Stimulated activated effector memory CD8-positive, alpha-beta T cell treated with anti-CD3 and anti-CD28 coated beads, Interleukin-12 subunit alpha, Interleukin-12 subunit beta, amount 100 ng/mL, for 72 hours (primary cell): ENCODE measurements at regions not wholly inside any gene's neighbourhood (a gene's known extent, or its start where the extent isn't known, plus 50 kb on each side); places are given as distances from the start of the nearest gene placed in this dataset.
A peak's percentile ranks its signal among the peaks of the same experiment; 100 is the strongest.
"Not testable (repeated sequence)": the region's sequence is repeated elsewhere in the genome, so short reads cannot be mapped to it uniquely, and the experiment has no call there.

Source experiments
- ATAC-seq: fragments of 150-1000 bp; cut with Tn5 transposase; 2 replicates; pipeline ENCODE4 v1.10.0; 2021
- DNase-seq, 2 donors: peaks; one replicate each; pipeline ENCODE4 v3.0.0; 2021 to 2022; ENCODE audit warnings: low spot score in 2 of 2
- H3K27ac Mint-ChIP-seq: one replicate; pipeline ENCODE4 v1.8.0; 2022; ENCODE audit warnings: mild to moderate bottlenecking, mixed read lengths
- H3K36me3 Mint-ChIP-seq: one replicate; pipeline ENCODE4 v1.8.0; 2022; ENCODE audit warnings: mild to moderate bottlenecking, mixed read lengths
- H3K4me1 Mint-ChIP-seq: one replicate; pipeline ENCODE4 v1.8.0; 2022; ENCODE audit warnings: mixed read lengths
- H3K4me3 Mint-ChIP-seq: one replicate; pipeline ENCODE4 v1.8.0; 2022; ENCODE audit warnings: mild to moderate bottlenecking, mixed read lengths
- H3K9me3 Mint-ChIP-seq: one replicate; pipeline ENCODE4 v1.8.0; 2022; ENCODE audit warnings: mixed read lengths

DNA sequence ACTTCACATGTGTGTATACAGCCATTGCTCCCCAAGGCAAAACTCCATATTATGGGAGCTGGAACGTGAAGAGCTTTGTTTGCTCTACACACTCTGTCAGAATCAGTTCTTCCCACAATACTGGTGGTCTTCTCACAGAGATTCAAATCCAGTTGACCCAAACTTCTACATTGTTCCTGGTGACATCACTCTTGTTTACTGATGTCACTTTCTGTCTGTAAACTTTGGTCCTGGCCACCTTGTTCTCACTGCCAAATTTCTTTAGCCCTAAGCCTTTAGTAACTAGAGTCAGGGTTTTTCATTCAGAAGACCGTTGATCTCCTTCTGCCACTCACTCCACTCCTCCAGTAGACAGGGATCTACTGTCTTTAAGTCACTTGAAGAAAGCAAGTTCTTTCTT, 386.0 kb upstream of the ZEB2 start:
- DNase-seq, result no peak
- peaks cover 4% of the 10 kb centered on the region for H3K9me3 Mint-ChIP-seq
- H3K36me3 Mint-ChIP-seq, result no peaks in the 10 kb centered on the region
- no peak overlapping the region for H3K27ac Mint-ChIP-seq
- no peaks in the 10 kb centered on the region for H3K4me1 Mint-ChIP-seq
- H3K4me3 Mint-ChIP-seq, result no peak overlapping the region
- ATAC-seq, result no peak

DNA sequence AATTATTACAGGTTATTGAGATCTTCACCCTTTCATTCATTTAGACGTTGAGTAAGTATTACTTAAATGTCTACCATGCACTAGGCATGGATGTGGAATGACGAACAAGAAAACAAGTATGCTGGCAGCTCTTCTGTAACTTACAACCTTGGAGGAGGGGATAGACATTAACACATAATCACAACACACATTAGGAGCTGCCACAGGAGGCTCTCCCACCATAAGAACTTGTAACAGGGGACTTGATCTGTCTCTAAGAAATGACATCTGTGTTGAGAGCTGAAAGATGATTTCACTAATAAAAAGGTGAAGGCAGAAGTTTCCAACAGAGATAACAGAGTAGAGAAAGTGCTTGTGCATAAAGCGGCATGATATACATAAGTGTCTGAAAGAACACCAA, 384.7 kb upstream of the ZEB2 start:
- ATAC-seq (no peak), DNase-seq (no peak)
- Mint-ChIP-seq H3K4me3 (no peak overlapping the region), H3K4me1 (no peaks in the 10 kb centered on the region), H3K27ac (no peak overlapping the region), H3K36me3 (no peaks in the 10 kb centered on the region), H3K9me3 (peaks cover 4% of the 10 kb centered on the region)

GRCh38 chr2:144903045-144903444, 383.1 kb upstream of the ZEB2 start:
- H3K4me3 Mint-ChIP-seq, H3K27ac Mint-ChIP-seq, ATAC-seq: not testable (repeated sequence)

GRCh38 chr2:144901386-144901785, 381.5 kb upstream of the ZEB2 start:
- not testable (repeated sequence) for H3K36me3 Mint-ChIP-seq

More at GRCh38 chr2:144903045-144903444, 383.1 kb upstream of the ZEB2 start:
- not testable (repeated sequence) for H3K4me1 Mint-ChIP-seq, H3K36me3 Mint-ChIP-seq, H3K9me3 Mint-ChIP-seq, DNase-seq

GRCh38 chr2:144896341-144896740, 376.4 kb upstream of the ZEB2 start:
- ATAC-seq, result no peak

More at GRCh38 chr2:144901386-144901785, 381.5 kb upstream of the ZEB2 start:
- H3K27ac Mint-ChIP-seq, H3K4me3 Mint-ChIP-seq, DNase-seq, H3K4me1 Mint-ChIP-seq, H3K9me3 Mint-ChIP-seq, ATAC-seq: not testable (repeated sequence)

DNA sequence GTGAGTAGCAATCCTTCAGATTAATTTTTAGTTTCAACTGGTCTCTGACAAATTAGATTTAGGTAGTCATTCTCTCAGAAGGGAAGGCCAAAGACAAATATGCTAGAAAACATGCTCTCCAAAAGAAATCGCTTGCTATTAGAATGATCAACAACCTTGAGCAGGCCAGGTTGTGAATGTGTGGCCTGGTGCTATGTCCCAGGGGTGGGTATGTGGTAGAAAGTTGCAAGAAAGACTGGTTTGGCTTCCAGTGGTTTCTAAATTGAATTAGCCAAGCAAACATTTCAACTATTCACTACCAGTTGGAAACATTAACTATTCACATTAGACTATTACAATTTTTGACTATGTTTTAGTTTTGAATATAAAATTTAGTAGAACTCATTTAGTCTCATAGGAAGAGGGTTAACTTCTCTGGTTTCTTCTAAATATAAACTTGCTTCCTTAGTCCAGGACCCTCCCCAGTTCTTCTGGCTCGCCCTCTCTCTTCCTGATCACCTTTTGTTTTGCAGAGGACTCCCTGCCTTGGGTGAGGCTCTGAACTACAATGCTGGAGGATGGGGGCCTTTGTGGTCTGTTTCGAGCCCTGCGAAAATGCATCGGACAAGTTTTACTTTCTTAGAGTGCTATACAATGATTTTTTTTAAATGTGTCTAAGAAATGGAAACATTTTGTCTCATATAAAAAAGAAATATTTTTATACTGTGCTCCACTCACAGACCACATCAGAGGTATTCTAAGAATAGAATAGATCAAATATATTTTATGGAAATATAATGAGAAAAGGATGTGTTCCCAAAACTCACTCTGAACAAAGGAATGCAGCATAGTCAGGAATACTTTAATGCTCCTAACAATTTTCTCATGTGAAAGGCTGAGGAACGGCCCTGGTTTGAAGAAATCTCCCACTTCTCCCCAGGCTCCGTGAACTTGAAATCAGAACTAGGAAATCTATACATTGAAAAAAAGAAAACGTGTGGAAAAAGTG, 375.0 kb upstream of the ZEB2 start:
- no peaks in the 10 kb centered on the region for H3K9me3 Mint-ChIP-seq
- H3K27ac Mint-ChIP-seq, result no peak overlapping the region
- DNase-seq, result no peak
- H3K4me3 Mint-ChIP-seq, result no peak overlapping the region
- H3K4me1 Mint-ChIP-seq, result peaks cover 2% of the 10 kb centered on the region
- ATAC-seq, result no peak
- H3K36me3 Mint-ChIP-seq, result no peaks in the 10 kb centered on the region

More at GRCh38 chr2:144896341-144896740, 376.4 kb upstream of the ZEB2 start:
- Mint-ChIP-seq H3K4me1 (no peaks in the 10 kb centered on the region), H3K27ac (no peak overlapping the region), H3K36me3 (no peaks in the 10 kb centered on the region), H3K4me3 (no peak overlapping the region), H3K9me3 (no peaks in the 10 kb centered on the region)
- no peak for DNase-seq

DNA sequence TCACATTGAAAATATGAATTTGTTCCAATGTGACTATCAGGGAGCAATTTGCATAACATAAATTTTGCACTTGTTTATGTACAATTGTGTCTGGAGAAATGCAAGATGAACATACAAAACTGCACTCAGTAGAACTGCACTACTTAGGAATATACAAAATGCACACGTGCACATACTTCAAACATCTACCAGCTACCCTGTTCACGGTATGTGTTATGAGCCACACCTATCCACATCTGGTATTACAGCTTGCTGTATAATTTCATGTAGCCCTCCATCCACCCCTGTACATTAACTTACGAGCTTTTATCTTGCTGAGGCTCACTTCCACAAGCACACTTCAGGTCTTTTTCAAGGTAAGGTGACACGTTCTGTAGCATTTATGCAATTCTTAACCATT, 373.5 kb upstream of the ZEB2 start:
- no peak for DNase-seq
- no peaks in the 10 kb centered on the region for H3K9me3 Mint-ChIP-seq
- H3K4me3 Mint-ChIP-seq, result no peak overlapping the region
- no peak for ATAC-seq
- H3K36me3 Mint-ChIP-seq, result no peaks in the 10 kb centered on the region
- peaks cover 8% of the 10 kb centered on the region for H3K4me1 Mint-ChIP-seq
- no peak overlapping the region for H3K27ac Mint-ChIP-seq

- H3K4me1 Mint-ChIP-seq, result peaks cover 8% of the 10 kb centered on the region
- no peak for DNase-seq
- no peaks in the 10 kb centered on the region for H3K9me3 Mint-ChIP-seq
Observed at GRCh38 chr2:144890828-144891227, 370.9 kb upstream of the ZEB2 start.

DNA sequence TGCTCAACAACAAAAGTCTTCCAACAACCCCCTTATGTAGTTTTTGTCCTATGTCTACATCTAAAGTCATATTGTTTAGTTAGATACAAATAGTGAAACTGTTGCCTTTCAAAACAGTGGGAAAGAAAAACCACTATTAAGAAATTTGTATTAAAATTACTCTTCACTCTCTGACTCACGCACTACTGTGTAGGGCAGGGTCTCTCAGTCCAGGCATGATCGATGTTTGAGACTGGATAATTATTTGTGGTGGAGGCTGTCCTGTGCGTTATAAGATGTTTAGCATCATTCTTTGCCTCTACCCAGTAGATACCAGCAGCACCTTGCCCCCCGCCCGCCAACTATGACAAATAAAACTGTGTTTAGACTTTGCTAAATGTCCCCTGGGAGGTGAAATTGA, 369.4 kb upstream of the ZEB2 start:
- no peaks in the 10 kb centered on the region for H3K9me3 Mint-ChIP-seq
- DNase-seq, result no peak
- H3K4me3 Mint-ChIP-seq, result no peak overlapping the region
- no peak overlapping the region for H3K27ac Mint-ChIP-seq
- H3K4me1 Mint-ChIP-seq, result peaks cover 8% of the 10 kb centered on the region
- no peaks in the 10 kb centered on the region for H3K36me3 Mint-ChIP-seq
- ATAC-seq, result peak; percentile 40

More at GRCh38 chr2:144890828-144891227, 370.9 kb upstream of the ZEB2 start:
- ATAC-seq, result no peak
- no peak overlapping the region for H3K27ac Mint-ChIP-seq
- no peaks in the 10 kb centered on the region for H3K36me3 Mint-ChIP-seq
- H3K4me3 Mint-ChIP-seq, result no peak overlapping the region

DNA sequence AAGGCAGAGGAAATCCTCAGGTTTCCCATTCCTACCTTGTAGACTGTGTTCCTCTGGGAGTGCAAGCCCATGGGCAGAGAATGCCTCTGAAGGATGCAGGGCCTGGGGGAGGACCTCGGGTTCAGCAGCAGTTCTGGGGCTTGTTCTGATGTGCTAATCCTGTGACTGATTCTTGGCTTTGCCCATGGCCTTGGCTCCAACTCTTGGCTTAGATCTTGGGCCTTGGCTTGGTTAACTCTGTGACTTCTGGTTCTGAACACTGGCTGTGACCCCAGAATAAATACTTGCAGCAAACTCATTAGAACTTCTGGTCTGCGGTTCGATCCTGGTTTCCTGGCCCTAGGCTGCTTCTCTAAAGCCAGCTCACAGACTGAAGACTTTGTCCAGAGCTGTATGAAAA, 366.9 kb upstream of the ZEB2 start:
- no peaks in the 10 kb centered on the region for H3K9me3 Mint-ChIP-seq
- H3K4me3 Mint-ChIP-seq, result no peak overlapping the region
- H3K4me1 Mint-ChIP-seq, result peaks cover 8% of the 10 kb centered on the region
- no peak overlapping the region for H3K27ac Mint-ChIP-seq
- DNase-seq (no peak), ATAC-seq (no peak)
- H3K36me3 Mint-ChIP-seq, result no peaks in the 10 kb centered on the region

DNA sequence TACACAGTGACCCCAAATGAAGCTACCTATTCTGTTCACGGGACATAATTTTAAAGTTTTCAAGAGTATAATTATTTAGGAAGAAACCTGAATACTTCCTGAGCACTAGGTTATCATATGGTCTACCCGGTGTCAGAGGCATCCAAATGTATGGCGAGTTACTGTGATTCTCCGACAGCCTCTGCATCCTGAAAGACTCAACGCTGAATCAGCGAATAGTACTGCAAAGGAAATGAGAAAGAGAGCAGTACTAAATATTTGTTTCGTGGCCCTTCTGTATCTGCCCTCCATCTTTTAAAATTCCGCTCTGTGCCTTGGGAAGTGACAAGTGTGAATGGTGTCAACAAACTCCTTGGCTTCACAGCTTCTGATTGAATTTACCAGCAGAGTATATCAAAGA, 358.0 kb upstream of the ZEB2 start:
- Mint-ChIP-seq H3K36me3 (no peaks in the 10 kb centered on the region), H3K4me1 (no peaks in the 10 kb centered on the region), H3K4me3 (no peak overlapping the region), H3K27ac (no peak overlapping the region), H3K9me3 (peaks cover 3% of the 10 kb centered on the region)
- ATAC-seq, result no peak
- DNase-seq, result no peak

DNA sequence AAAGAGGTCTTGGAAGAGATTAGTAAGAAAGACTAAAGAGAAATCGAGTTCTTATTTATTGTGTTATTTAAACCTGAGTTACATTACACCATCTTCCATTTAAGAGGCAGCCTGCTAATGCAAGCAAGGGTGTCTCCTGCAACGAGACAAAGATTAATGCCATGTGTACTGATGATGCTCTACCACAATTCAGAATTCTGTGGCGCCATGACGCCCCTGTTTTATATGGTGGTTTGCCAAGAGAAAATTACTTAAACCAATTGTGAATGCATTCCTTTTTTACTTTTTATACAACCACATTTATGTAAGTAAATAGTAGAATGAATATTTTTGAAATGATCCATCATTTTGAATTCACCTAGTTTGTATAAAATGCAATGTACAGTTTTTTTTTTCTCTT, 356.1 kb upstream of the ZEB2 start:
- H3K36me3 Mint-ChIP-seq, result no peaks in the 10 kb centered on the region

DNA sequence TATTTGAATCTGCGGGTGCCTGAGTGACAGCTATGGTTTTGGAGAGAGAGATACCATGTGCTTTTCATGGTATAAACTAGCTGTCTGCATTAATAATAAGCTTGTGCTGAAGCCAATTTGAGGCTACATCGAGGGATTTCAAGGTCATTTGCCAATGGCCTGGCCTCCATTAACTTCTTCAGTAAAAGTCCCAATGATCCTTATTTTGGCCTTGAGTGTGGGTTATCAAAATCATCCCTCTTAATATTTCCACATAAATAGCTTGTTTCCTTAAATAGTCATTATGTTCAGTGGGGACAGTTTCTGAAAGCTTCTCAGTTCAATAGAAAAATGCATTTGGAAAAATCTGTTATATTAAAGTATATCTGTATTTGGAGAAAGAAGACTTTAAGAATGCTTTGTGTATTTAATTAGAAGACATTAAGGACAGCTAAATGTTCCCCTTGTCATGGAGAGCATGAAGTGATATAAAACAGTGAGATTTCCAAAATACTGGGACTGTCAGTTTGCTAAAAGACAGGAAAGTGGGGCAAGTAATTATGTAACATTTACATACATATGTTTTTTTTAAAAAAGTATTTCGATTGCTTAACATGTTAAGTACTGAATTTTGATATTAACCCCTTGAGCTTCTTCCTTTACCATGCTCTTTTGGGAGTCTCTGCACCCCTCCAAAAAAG, 355.5 kb upstream of the ZEB2 start:
- H3K9me3 Mint-ChIP-seq, result no peaks in the 10 kb centered on the region
- DNase-seq, result no peak
- H3K36me3 Mint-ChIP-seq, result no peaks in the 10 kb centered on the region
- no peak for ATAC-seq
- H3K4me1 Mint-ChIP-seq, result no peaks in the 10 kb centered on the region
- no peak overlapping the region for H3K4me3 Mint-ChIP-seq
- no peak overlapping the region for H3K27ac Mint-ChIP-seq

More for the DNA sequence above, 356.1 kb upstream of the ZEB2 start:
- no peak overlapping the region for H3K4me3 Mint-ChIP-seq
- ATAC-seq (no peak), DNase-seq (no peak)
- no peaks in the 10 kb centered on the region for H3K9me3 Mint-ChIP-seq
- no peaks in the 10 kb centered on the region for H3K4me1 Mint-ChIP-seq
- H3K27ac Mint-ChIP-seq, result no peak overlapping the region

DNA sequence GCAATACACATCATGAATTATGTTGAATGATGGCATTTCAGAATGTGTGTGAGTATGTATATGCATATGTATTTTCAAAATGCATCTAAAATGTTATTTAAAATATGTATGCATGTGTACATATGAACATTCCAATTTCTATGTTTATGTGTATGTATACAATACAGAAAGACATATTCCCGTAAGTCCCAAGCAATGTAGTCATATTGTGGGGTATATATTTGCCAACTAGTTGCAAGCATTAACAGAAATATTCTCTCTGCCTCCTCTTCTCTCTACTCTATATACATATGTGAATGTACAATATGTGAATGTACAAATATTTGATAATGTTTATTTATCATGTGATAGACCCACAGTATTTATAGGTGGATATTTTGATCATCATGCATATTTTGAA, 345.8 kb upstream of the ZEB2 start:
- no peak for DNase-seq
- no peaks in the 10 kb centered on the region for H3K36me3 Mint-ChIP-seq
- ATAC-seq, result no peak
- H3K4me3 Mint-ChIP-seq, result no peak overlapping the region
- H3K4me1 Mint-ChIP-seq, result no peaks in the 10 kb centered on the region
- H3K27ac Mint-ChIP-seq, result no peak overlapping the region
- no peaks in the 10 kb centered on the region for H3K9me3 Mint-ChIP-seq

DNA sequence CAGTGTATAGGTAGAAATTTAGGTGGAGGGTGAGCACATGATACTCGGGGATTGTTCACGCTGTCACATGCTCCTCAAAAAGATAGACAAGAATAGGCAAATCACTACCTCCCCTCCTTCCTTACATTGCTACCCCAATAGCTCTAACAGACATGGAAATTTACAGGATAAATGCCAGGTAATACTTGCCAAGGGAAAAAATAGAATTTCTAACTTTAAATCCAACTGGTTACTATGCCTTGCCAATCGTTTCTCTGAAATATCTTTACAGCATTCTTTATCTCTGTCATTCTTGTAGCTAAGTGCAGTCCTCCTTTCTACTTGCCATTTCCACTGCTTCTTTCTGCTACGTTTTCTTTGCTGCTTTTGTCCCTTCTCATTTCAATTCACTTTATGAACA, 339.8 kb upstream of the ZEB2 start:
- ATAC-seq, result no peak
- H3K4me3 Mint-ChIP-seq, result no peak overlapping the region

DNA sequence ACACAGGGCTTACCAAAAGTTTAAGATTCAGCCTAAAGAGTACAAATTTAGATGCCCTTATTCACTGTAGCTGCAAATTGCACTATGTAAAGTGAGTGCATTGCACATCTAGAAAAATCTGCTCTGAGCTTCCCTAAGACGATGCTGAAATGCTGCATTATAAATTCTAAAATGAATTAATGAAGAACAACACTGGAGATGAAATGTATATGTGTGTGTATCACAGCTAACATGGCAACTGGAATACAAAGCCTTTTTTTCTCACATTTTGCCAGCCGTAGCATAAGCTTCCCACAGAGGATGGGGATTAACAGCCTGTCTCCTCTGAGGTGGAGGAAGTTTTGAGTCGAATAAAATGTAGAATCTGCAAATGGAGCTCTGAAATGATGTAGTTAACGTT, 338.3 kb upstream of the ZEB2 start:
- H3K4me3 Mint-ChIP-seq, result no peak overlapping the region
- no peaks in the 10 kb centered on the region for H3K36me3 Mint-ChIP-seq
- ATAC-seq, result no peak

More for the DNA sequence above, 339.8 kb upstream of the ZEB2 start:
- Mint-ChIP-seq H3K4me1 (no peaks in the 10 kb centered on the region), H3K27ac (no peak overlapping the region), H3K36me3 (no peaks in the 10 kb centered on the region), H3K9me3 (no peaks in the 10 kb centered on the region)
- DNase-seq, result no peak

More for the DNA sequence above, 338.3 kb upstream of the ZEB2 start:
- no peak overlapping the region for H3K27ac Mint-ChIP-seq
- H3K4me1 Mint-ChIP-seq, result no peaks in the 10 kb centered on the region
- H3K9me3 Mint-ChIP-seq, result peaks cover 2% of the 10 kb centered on the region
- no peak for DNase-seq
